Left ventricle myocardium inferior (tissue), 1 donor: ENCODE measurements at regions not wholly inside any gene's neighbourhood (a gene's known extent, or its start where the extent isn't known, plus 50 kb on each side); places are given as distances from the start of the nearest gene placed in this dataset.

Experiments
- DNase-seq: peaks from one replicate; pipeline ENCODE4 v3.0.0-alpha.2; 2020
- H3K27ac ChIP-seq: fragments of 200-600 bp; replicated peaks from 2 replicates; pipeline ENCODE4 v1.8.0; 2021
- H3K27me3 ChIP-seq: fragments of 200-600 bp; 2 replicates; pipeline ENCODE4 v1.8.0; 2021; ENCODE audit warnings: low read depth
- H3K36me3 ChIP-seq: fragments of 200-600 bp; 2 replicates; pipeline ENCODE4 v1.8.0; 2021
- H3K4me1 ChIP-seq: fragments of 200-600 bp; 2 replicates; pipeline ENCODE4 v1.8.0; 2021
- H3K4me3 ChIP-seq: fragments of 200-600 bp; 2 replicates; pipeline ENCODE4 v1.8.0; 2021; ENCODE audit warnings: mild to moderate bottlenecking, moderate library complexity
- H3K9me3 ChIP-seq: fragments of 200-600 bp; replicated peaks from 2 replicates; pipeline ENCODE4 v1.8.0; 2021
- CTCF ChIP-seq: fragments of 200-600 bp; IDR thresholded peaks from 2 replicates; pipeline ENCODE4 v1.8.0; 2021; ENCODE audit warnings: antibody characterized with exemption, mild to moderate bottlenecking, borderline replicate concordance
- intact Hi-C: fragments of 100-400 bp; cut with micrococcal nuclease; formaldehyde crosslinking; loops from one replicate; pipeline ENCODE4 v1.11.0; 2022
- donor health status: DM: no; HTN: yes; CAD: no; lungs with severe emphysema.

DNA sequence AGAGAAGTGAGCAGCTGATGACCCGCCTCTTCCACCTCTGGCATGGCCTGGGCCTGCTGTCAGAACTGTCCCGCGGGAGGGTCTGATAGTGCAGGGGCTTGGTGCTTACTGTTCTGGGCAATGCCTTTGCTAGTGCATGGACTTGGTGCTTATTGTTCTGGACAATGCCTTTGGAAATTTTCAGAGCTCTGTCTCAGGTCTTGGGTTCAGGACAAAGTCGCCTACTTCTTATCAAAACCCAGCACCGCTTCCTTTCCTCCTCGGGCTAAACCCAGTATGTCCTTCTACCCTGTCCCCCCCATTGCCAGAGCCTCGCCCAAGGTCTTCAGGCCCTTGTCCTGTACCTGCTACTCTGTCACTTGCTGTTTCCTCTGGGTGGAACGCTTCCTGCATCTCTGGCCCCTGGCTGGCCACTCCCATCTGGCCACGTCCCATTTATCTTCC lies 149.6 kb downstream of the ACKR3 start:
- Histone ChIP-seq H3K36me3 (no peaks in the 10 kb centered on the region), H3K4me3 (no peak overlapping the region), H3K27me3 (no peaks in the 10 kb centered on the region), H3K4me1 (peaks cover 26% of the 10 kb centered on the region), H3K27ac (peak overlapping the region; percentile 46), H3K9me3 (no peaks in the 10 kb centered on the region)
- intact Hi-C loops: no loop called here
- no peak for TF ChIP-seq CTCF
- no peak for DNase-seq

DNA sequence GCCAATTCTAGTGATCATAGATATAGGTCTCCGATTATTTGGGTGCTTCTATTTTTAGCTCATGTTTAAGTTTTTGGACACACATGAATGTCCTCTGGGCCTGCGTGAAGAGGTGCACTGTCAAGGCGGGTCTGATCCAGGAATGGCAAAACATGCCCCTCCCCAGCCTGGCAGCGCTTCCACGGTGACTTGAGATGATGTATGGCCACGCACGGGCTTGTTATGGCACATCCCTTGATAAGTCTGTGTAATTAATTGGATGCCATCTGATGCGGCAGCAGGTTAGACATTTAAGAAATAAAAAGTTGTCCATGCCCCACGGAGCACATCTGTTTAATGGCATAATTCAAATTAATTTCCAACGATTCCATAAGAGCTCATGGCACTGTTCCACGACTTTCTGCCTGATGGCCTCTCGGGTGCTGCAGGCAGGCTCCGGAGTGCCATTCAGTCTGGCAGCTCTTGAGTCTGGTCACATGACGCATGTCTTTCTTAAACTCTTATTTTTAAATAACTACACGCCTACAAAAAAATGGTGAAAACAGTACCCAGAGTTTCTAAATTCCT lies 151.4 kb downstream of the ACKR3 start:
- intact Hi-C loops: no loop called here
- H3K27ac ChIP-seq: no peak overlapping the region
- H3K27me3 ChIP-seq: no peaks in the 10 kb centered on the region
- no peak for DNase-seq
- no peaks in the 10 kb centered on the region for H3K36me3 ChIP-seq
- H3K9me3 ChIP-seq: no peaks in the 10 kb centered on the region
- TF ChIP-seq CTCF: no peak
- no peak overlapping the region for H3K4me3 ChIP-seq
- peaks cover 13% of the 10 kb centered on the region for H3K4me1 ChIP-seq

GRCh38 chr2:236724200-236724599 lies 154.6 kb downstream of the ACKR3 start:
- Histone ChIP-seq H3K27ac (no peak overlapping the region), H3K4me1 (peaks cover 4% of the 10 kb centered on the region), H3K27me3 (no peaks in the 10 kb centered on the region), H3K9me3 (no peaks in the 10 kb centered on the region), H3K4me3 (no peak overlapping the region), H3K36me3 (no peaks in the 10 kb centered on the region)
- no peak for TF ChIP-seq CTCF
- no peak for DNase-seq
- intact Hi-C loops: no loop called here

DNA sequence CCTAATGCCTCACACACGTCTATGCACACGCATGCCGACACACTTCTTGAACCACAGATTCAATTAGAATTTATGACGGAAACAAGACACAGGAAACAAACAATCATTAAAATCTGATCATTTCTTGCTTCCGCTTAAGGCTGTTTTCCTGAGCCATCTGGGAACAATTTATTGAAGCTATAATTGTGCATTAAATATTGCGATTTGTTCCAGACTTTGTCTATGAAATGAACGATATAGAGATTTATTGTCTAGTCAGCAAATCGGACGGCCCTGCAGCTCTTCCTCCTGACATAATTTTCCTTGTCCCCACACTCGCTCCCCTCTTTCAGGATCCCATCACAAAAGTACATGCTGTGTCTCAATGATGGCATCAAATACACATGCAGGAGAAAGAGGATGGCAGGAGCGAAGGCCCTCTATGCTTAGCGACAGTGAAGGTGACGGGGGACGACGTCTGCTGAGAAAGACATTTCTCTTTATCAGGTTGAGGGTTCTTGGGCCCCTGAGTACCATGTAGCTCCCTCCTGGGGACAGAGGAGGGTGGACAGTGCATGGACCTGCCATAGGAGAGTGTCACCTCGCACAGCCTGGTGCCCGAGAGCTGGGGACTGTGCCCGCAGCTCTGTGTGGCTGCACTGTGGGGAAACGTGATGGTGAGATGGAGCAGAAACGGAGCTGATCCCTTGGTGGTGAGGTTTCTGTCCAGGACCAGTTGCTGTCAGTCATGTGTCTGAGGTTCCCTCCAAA lies 157.3 kb downstream of the ACKR3 start:
- Histone ChIP-seq H3K36me3 (no peaks in the 10 kb centered on the region), H3K27ac (no peak overlapping the region), H3K4me1 (peaks cover 17% of the 10 kb centered on the region), H3K4me3 (no peak overlapping the region), H3K27me3 (no peaks in the 10 kb centered on the region), H3K9me3 (no peaks in the 10 kb centered on the region)
- no peak for DNase-seq
- intact Hi-C loops: no loop called here
- no peak for TF ChIP-seq CTCF

DNA sequence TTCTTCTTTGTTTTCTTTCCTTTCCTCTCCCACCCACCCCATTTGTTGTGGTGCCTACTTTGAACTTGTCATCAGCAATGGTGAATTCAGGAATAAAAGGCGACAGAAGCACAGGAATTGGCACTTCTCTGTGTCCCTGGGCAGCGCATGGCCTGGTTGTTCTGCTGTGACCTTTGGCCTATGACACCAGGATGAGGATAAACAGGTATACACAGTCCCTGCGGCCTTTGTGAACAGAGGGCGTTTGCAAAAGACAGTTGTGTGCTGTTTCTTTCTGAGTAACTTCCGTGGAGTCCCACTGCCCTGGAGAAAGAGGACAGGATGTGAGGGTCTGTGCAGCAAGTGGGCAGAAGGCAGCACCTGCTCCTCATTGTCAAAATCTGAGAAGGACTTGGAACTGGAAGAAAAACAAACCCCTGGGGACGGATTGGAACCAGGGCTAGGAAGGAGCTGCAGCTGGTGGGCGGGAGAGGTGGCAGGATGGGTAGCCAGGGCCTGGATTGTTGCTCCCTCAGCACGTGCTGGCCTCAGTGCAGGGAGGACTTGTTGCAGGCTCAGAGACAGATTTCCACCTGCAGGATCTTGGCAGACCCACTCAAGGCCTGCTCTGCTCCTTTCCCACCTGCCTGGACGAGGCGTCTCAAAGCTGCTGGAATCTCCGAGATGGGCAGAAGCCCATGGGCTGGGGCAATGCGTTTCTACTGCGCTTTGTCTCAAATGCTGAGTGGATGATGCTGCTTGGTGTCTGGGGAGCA lies 159.5 kb downstream of the ACKR3 start:
- no peak for TF ChIP-seq CTCF
- no peak for DNase-seq
- H3K36me3 ChIP-seq: no peaks in the 10 kb centered on the region
- H3K9me3 ChIP-seq: no peaks in the 10 kb centered on the region
- intact Hi-C loops: no loop called here
- no peaks in the 10 kb centered on the region for H3K27me3 ChIP-seq
- no peak overlapping the region for H3K27ac ChIP-seq
- peaks cover 35% of the 10 kb centered on the region for H3K4me1 ChIP-seq
- no peak overlapping the region for H3K4me3 ChIP-seq
